OCI-LY7 (cell line): ENCODE measurements at regions not wholly inside any gene's neighbourhood (a gene's known extent, or its start where the extent isn't known, plus 50 kb on each side); places are given as distances from the start of the nearest gene placed in this dataset.
"Not testable (repeated sequence)": the region's sequence is repeated elsewhere in the genome, so short reads cannot be mapped to it uniquely, and the experiment has no call there.

Experiments
- BruUV-seq: library from RNA; stranded (reverse); fragments of 400-500 nt; replicated peaks from 2 replicates; lab custom pipeline; 2021; lab: Mats Ljungman, UMichigan
- CTCF ChIA-PET: fragments of 300-600 bp; sonication (Branson Sonifier 250); formaldehyde crosslinking; loops from one replicate; lab custom pipeline; 2022; ENCODE audit warnings: antibody characterized with exemption; ENCODE audit not compliant: unreplicated experiment; lab: Charles Lee
- POLR2A ChIA-PET: fragments of 300-600 bp; sonication (Branson Sonifier 250); formaldehyde crosslinking; loops from one replicate; lab custom pipeline; 2022; ENCODE audit warnings: antibody characterized with exemption; lab: Charles Lee
- DNase-seq: peaks from one replicate; pipeline ENCODE4 v3.0.0-alpha.2; 2015; ENCODE audit warnings: low spot score
- H2AFZ ChIP-seq: fragments of 200-600 bp; sonication (generic), shearing (Covaris generic); 2 replicates; pipeline ENCODE4 v1.6.1; 2014; ENCODE audit warnings: mild to moderate bottlenecking, antibody characterized with exemption, low read length, moderate library complexity
- H3K27ac ChIP-seq: fragments of 200-600 bp; sonication (generic); 2 replicates; pipeline ENCODE4 v1.5.1; 2014; ENCODE audit warnings: mixed run types, low read depth, mild to moderate bottlenecking, moderate library complexity, low read length, inconsistent platforms; ENCODE audit not compliant: poor library complexity, severe bottlenecking
- H3K36me3 ChIP-seq: fragments of 200-600 bp; sonication (generic); 2 replicates; pipeline ENCODE4 v1.6.1; 2014; ENCODE audit warnings: mild to moderate bottlenecking, antibody characterized with exemption, low read length, moderate library complexity, mixed read lengths; ENCODE audit not compliant: insufficient read depth
- H3K4me1 ChIP-seq: fragments of 200-600 bp; sonication (generic); 2 replicates; pipeline ENCODE4 v1.5.1; 2014; ENCODE audit warnings: mild to moderate bottlenecking, low read length; ENCODE audit not compliant: insufficient read depth, poor library complexity, severe bottlenecking
- H3K4me2 ChIP-seq: fragments of 200-600 bp; sonication (generic); 2 replicates; pipeline ENCODE4 v1.6.1; 2014; ENCODE audit warnings: mild to moderate bottlenecking, low read length
- H3K4me3 ChIP-seq: fragments of 200-600 bp; sonication (generic); 2 replicates; pipeline ENCODE4 v1.5.1; 2014; ENCODE audit warnings: mild to moderate bottlenecking, low read depth, low read length; ENCODE audit not compliant: poor library complexity, severe bottlenecking
- H3K79me2 ChIP-seq: fragments of 200-600 bp; sonication (generic); 2 replicates; pipeline ENCODE4 v1.6.1; 2016; ENCODE audit warnings: low read depth, mild to moderate bottlenecking, low read length, moderate library complexity, mixed read lengths; ENCODE audit not compliant: insufficient read depth
- H3K9me2 ChIP-seq: fragments of 200-600 bp; sonication (generic); 2 replicates; pipeline ENCODE4 v1.6.1; 2016; ENCODE audit warnings: mild to moderate bottlenecking, low read length, mixed read lengths; ENCODE audit not compliant: insufficient read depth
- H3K9me3 ChIP-seq: fragments of 200-600 bp; sonication (generic); 2 replicates; pipeline ENCODE4 v1.6.1; 2014; ENCODE audit warnings: mild to moderate bottlenecking, mixed run types, low read length, mixed read lengths
- H4K20me1 ChIP-seq: fragments of 200-600 bp; sonication (generic); 2 replicates; pipeline ENCODE4 v1.6.1; 2014; ENCODE audit warnings: mild to moderate bottlenecking, antibody characterized with exemption, low read length, moderate library complexity, mixed read lengths; ENCODE audit not compliant: insufficient read depth
- EZH2phosphoT487 ChIP-seq: fragments of 200-600 bp; sonication (generic); IDR thresholded peaks from 2 replicates; pipeline ENCODE4 v1.6.1; 2018; ENCODE audit warnings: low read depth, borderline replicate concordance, mild to moderate bottlenecking, mixed run types, antibody characterized with exemption, low read length, moderate library complexity, mixed read lengths
- intact Hi-C: fragments of 100-400 bp; cut with micrococcal nuclease; formaldehyde crosslinking; loops from one replicate; pipeline ENCODE4 v1.10.0; 2022; ENCODE audit not compliant: unreplicated experiment
- TF ChIP-seq, protein P1 (sequence below): fragments of 200-600 bp; sonication (generic); conservative IDR thresholded peaks from 2 replicates; pipeline ENCODE4 v1.5.1; 2014; ENCODE audit warnings: mild to moderate bottlenecking, antibody characterized with exemption, low read length, moderate library complexity, mixed read lengths

DNA sequence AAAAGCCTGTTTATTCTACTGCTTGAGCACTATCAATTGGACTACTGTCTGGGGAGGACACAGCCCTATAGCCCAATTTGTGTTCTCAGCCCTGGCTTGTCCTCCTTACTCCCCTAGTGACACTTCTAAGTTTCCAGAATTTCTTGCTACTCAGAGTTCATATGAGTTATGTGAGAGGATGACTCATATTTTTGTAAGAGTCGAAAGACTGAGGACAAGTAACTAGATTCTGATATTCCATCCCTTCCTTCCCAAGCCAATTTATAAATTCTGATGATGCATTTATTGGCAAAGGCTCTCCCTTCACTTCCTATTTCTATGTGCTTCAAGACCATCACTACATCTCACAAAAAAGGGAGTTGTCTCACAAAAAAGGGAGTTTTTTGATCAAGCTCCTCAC, 422.2 kb upstream of the DEPDC1 start:
- no peak overlapping the region for H3K4me3 ChIP-seq
- no peaks in the 10 kb centered on the region for H3K9me2 ChIP-seq
- H3K9me3 ChIP-seq = no peaks in the 10 kb centered on the region
- no peaks in the 10 kb centered on the region for H3K79me2 ChIP-seq
- H3K4me1 ChIP-seq = no peaks in the 10 kb centered on the region
- H3K36me3 ChIP-seq = no peaks in the 10 kb centered on the region
- H3K27ac ChIP-seq = no peak overlapping the region
- POLR2A ChIA-PET = no interaction called here
- CTCF ChIA-PET = no interaction called here
- H2AFZ ChIP-seq = no peak overlapping the region
- TF ChIP-seq EZH2phosphoT487 = no peak
- TF ChIP-seq, protein P1, sequence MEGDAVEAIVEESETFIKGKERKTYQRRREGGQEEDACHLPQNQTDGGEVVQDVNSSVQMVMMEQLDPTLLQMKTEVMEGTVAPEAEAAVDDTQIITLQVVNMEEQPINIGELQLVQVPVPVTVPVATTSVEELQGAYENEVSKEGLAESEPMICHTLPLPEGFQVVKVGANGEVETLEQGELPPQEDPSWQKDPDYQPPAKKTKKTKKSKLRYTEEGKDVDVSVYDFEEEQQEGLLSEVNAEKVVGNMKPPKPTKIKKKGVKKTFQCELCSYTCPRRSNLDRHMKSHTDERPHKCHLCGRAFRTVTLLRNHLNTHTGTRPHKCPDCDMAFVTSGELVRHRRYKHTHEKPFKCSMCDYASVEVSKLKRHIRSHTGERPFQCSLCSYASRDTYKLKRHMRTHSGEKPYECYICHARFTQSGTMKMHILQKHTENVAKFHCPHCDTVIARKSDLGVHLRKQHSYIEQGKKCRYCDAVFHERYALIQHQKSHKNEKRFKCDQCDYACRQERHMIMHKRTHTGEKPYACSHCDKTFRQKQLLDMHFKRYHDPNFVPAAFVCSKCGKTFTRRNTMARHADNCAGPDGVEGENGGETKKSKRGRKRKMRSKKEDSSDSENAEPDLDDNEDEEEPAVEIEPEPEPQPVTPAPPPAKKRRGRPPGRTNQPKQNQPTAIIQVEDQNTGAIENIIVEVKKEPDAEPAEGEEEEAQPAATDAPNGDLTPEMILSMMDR = no peak
- no peak for DNase-seq
- no TSS peak for BruUV-seq
- intact Hi-C loops = no loop called here
- no peaks in the 10 kb centered on the region for H4K20me1 ChIP-seq
- H3K4me2 ChIP-seq = no peak overlapping the region

DNA sequence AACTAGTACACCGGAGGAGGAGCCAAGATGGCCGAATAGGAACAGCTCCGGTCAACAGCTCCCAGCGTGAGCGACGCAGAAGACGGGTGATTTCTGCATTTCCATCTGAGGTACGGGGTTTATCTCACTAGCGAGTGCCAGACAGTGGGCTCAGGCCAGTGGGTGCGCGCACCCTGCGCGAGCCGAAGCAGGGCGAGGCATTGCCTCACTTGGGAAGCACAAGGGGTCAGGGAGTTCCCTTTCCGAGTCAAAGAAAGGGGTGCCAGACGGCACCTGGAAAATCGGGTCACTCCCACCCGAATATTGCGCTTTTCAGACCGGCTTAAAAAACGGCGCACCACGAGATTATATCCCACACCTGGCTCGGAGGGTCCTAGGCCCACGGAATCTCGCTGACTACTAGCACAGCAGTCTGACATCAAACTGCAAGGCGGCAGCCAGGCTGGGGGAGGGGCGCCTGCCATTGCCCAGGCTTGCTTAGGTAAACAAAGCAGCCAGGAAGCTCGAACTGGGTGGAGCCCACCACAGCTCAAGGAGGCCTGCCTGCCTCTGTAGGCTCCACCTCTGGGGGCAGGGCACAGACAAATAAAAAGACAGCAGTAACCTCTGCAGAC, 426.7 kb upstream of the DEPDC1 start:
- intact Hi-C loops, BruUV-seq: not testable (repeated sequence)

DNA sequence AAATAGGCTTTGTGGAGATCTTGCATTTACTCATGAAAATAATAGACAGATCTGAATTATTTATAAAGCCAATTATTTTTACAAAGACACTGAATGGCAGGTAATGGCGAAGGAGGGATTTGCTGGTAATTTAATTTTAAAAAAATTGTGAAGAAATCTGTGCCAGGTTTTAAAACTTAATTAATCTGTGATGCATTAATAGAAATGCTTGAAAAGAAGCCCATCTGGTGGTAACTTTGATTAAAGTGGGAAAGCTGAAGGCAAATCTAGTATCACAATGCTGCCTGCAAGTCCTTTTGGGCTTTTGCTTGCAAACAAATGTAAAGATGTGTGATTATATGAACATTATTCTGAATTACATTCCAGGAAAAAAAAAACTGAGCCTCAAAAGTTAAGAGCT, 433.2 kb upstream of the DEPDC1 start:
- intact Hi-C loops = no loop called here
- no peaks in the 10 kb centered on the region for H3K9me2 ChIP-seq
- no peaks in the 10 kb centered on the region for H3K36me3 ChIP-seq
- no peak overlapping the region for H3K27ac ChIP-seq
- TF ChIP-seq, protein P1 = no peak
- TF ChIP-seq EZH2phosphoT487 = no peak
- no peak for DNase-seq
- no peak overlapping the region for H3K4me2 ChIP-seq
- H2AFZ ChIP-seq = no peak overlapping the region
- no peaks in the 10 kb centered on the region for H3K9me3 ChIP-seq
- CTCF ChIA-PET = no interaction called here
- H3K4me1 ChIP-seq = no peaks in the 10 kb centered on the region
- POLR2A ChIA-PET = interaction anchor here (0.6 kb wide), 1 partner anchor 13 kb away, joined by 3 read pairs; no protein-coding TSS in a partner anchor
- no peaks in the 10 kb centered on the region for H4K20me1 ChIP-seq
- BruUV-seq = no TSS peak
- no peak overlapping the region for H3K4me3 ChIP-seq
- H3K79me2 ChIP-seq = no peaks in the 10 kb centered on the region

More for the DNA sequence above, 426.7 kb upstream of the DEPDC1 start:
- H3K27ac ChIP-seq, H2AFZ ChIP-seq, DNase-seq, H3K79me2 ChIP-seq, H3K4me2 ChIP-seq, H4K20me1 ChIP-seq, H3K4me3 ChIP-seq, H3K36me3 ChIP-seq, H3K9me3 ChIP-seq, CTCF ChIA-PET, H3K9me2 ChIP-seq, H3K4me1 ChIP-seq: not testable (repeated sequence)
- POLR2A ChIA-PET = interaction anchor here (0.8 kb wide), 1 partner anchor 148 kb away, joined by 3 read pairs; no protein-coding TSS in a partner anchor
